WERI-Rb-1 (cell line): ENCODE measurements at regions not wholly inside any gene's neighbourhood (a gene's known extent, or its start where the extent isn't known, plus 50 kb on each side); places are given as distances from the start of the nearest gene placed in this dataset.

Experiments used
- DNase-seq: peaks from one replicate; pipeline ENCODE4 v3.0.0-alpha.2; 2020
- H3K27ac ChIP-seq: fragments of 250-450 bp; sonication (Bioruptor Pico); 2 replicates; pipeline ENCODE4 v1.5.1; 2020; ENCODE audit warnings: mild to moderate bottlenecking, moderate library complexity
- H3K27me3 ChIP-seq: fragments of 250-450 bp; sonication (Bioruptor Pico); 2 replicates; pipeline ENCODE4 v1.5.1; 2021; ENCODE audit warnings: mild to moderate bottlenecking, low read depth, moderate library complexity; ENCODE audit not compliant: insufficient read depth, severe bottlenecking
- H3K36me3 ChIP-seq: fragments of 250-450 bp; sonication (Bioruptor Pico); 2 replicates; pipeline ENCODE4 v1.5.1; 2020; ENCODE audit warnings: mild to moderate bottlenecking, moderate library complexity
- H3K4me3 ChIP-seq: 2 replicates; pipeline ENCODE4 v1.5.1; 2011; ENCODE audit warnings: low read depth, mild to moderate bottlenecking, control low read depth, low read length
- H3K9me3 ChIP-seq: fragments of 250-450 bp; sonication (Bioruptor Pico); 2 replicates; pipeline ENCODE4 v1.5.1; 2021; ENCODE audit warnings: mild to moderate bottlenecking, moderate library complexity; ENCODE audit not compliant: severe bottlenecking
- CTCF ChIP-seq: IDR thresholded peaks from 2 replicates; pipeline ENCODE4 v1.5.1; 2011; ENCODE audit warnings: low read depth, mild to moderate bottlenecking, control low read depth, inconsistent platforms, low read length

DNA sequence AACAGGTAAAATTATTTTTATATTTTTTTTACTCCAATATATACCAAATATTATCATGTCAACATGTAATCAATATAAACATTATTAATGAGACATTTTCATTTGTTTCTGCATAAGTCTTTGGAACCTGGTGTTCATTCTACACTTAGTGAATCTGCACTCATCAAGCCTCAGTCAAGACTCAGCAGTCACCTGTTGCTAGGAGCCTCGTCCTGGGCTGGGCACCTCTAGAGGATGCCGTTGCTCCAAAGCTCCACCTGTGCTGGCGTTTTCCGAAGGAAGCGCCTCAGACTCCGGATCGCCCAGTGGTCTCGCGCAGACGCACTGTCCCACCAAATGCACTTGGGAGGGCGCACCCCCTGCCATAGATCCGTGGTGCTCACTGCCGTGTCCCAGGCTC is 604.7 kb upstream of the MKI67 start:
- H3K4me3 ChIP-seq: no peak overlapping the region
- H3K9me3 ChIP-seq: no peaks in the 10 kb centered on the region
- TF ChIP-seq CTCF: no peak
- H3K36me3 ChIP-seq: no peaks in the 10 kb centered on the region
- no peaks in the 10 kb centered on the region for H3K27me3 ChIP-seq
- H3K27ac ChIP-seq: no peak overlapping the region
- no peak for DNase-seq

DNA sequence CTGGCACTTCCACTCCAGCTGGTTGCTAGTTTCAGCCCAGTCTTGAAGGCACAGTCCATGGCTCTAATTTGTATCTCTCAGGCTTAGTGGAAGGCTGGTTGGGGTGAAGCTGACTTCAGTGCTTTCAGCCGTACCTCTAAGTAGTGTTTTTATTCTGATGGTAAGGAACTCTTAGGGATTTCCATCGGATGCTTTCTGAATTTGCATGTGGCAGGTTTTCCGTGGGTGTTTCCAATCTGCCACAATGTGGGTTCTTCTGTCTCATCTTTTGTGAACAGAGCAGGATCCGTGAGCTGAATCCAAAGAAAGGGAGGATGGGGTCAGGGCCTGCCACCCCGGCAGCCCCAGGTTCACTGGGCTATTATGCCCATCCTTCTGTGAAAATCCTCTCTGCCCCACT is 607.9 kb upstream of the MKI67 start:
- no peaks in the 10 kb centered on the region for H3K27me3 ChIP-seq
- no peaks in the 10 kb centered on the region for H3K9me3 ChIP-seq
- no peak for TF ChIP-seq CTCF
- DNase-seq: no peak
- H3K27ac ChIP-seq: no peak overlapping the region
- H3K36me3 ChIP-seq: no peaks in the 10 kb centered on the region
- H3K4me3 ChIP-seq: no peak overlapping the region

DNA sequence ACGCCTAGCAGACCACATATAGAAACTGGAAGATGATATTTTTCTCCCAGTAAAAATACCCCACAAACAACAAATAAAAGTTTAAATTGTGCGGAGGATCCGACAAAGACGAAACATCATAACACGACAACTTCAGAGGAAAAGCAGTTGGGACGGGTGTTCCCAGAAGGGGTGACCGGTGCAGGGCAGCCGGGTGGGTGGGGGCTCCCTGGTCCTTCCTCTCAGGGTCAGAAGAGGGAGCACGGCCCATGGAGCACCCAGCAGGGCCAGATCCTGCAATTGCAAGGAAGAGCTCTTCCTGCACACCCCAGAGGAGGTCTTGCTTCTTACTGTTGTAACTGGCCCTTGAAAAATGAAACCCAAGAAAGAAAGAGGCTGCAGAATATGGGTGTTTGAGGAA is 608.5 kb upstream of the MKI67 start:
- Histone ChIP-seq H3K36me3 (no peaks in the 10 kb centered on the region), H3K27ac (no peak overlapping the region), H3K4me3 (no peak overlapping the region), H3K9me3 (no peaks in the 10 kb centered on the region), H3K27me3 (no peaks in the 10 kb centered on the region)
- no peak for TF ChIP-seq CTCF
- no peak for DNase-seq

DNA sequence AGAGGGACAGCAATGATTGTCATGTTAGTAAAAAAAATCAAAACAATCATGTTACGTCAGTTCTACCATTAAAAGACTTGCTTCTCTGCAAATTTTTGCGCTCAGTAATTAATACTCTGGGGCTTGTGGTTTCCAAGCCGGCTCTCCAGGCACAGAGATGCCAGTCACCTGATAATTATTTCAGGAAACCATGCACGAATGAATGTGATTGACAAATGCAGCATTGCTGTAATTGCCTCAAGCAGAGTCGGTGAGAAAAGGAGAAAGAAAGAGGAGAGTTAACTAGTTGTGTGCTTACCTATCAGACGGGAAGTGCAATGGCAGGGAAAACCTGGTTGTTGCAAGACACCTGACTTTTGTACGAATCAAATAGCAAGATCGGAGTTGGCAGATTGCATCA is 609.8 kb upstream of the MKI67 start:
- DNase-seq: no peak
- no peak overlapping the region for H3K27ac ChIP-seq
- no peak overlapping the region for H3K4me3 ChIP-seq
- TF ChIP-seq CTCF: no peak
- no peaks in the 10 kb centered on the region for H3K27me3 ChIP-seq
- no peaks in the 10 kb centered on the region for H3K9me3 ChIP-seq
- no peaks in the 10 kb centered on the region for H3K36me3 ChIP-seq

- peaks cover 7% of the 10 kb centered on the region for H3K27me3 ChIP-seq
- H3K27ac ChIP-seq: no peak overlapping the region
- no peak overlapping the region for H3K4me3 ChIP-seq
- H3K9me3 ChIP-seq: no peaks in the 10 kb centered on the region
- no peak for DNase-seq
- no peaks in the 10 kb centered on the region for H3K36me3 ChIP-seq
- no peak for TF ChIP-seq CTCF
Observed at GRCh38 chr10:128738386-128738915, 612.2 kb upstream of the MKI67 start.

GRCh38 chr10:128739930-128740329 is 613.7 kb upstream of the MKI67 start:
- H3K27ac ChIP-seq: no peak overlapping the region
- peaks cover 8% of the 10 kb centered on the region for H3K27me3 ChIP-seq
- no peaks in the 10 kb centered on the region for H3K36me3 ChIP-seq
- peak; percentile 82 for TF ChIP-seq CTCF
- no peak overlapping the region for H3K4me3 ChIP-seq
- H3K9me3 ChIP-seq: no peaks in the 10 kb centered on the region
- peak; percentile 59 for DNase-seq
